Activated CD4-positive, alpha-beta T cell treated with anti-CD3 and anti-CD28 coated beads, Interleukin-2, amount 10 ng/mL, durations not matched to agents 24 days and 14 days (primary cell): ENCODE measurements at regions not wholly inside any gene's neighbourhood (a gene's known extent, or its start where the extent isn't known, plus 50 kb on each side); places are given as distances from the start of the nearest gene placed in this dataset.

Source experiments
- DNase-seq: peaks from one replicate; pipeline ENCODE4 v3.0.0; 2022
- H3K27ac Mint-ChIP-seq: one replicate; pipeline ENCODE4 v1.8.0; 2022; ENCODE audit warnings: mild to moderate bottlenecking, mixed read lengths
- H3K27me3 Mint-ChIP-seq: one replicate; pipeline ENCODE4 v1.8.0; 2022; ENCODE audit warnings: mixed read lengths
- H3K36me3 Mint-ChIP-seq: one replicate; pipeline ENCODE4 v1.8.0; 2022; ENCODE audit warnings: low read depth, mild to moderate bottlenecking, mixed read lengths
- H3K4me1 Mint-ChIP-seq: one replicate; pipeline ENCODE4 v1.8.0; 2021; ENCODE audit warnings: mixed read lengths
- H3K4me3 Mint-ChIP-seq: one replicate; pipeline ENCODE4 v1.8.0; 2022; ENCODE audit warnings: mild to moderate bottlenecking, moderate library complexity, mixed read lengths
- H3K9me3 Mint-ChIP-seq: one replicate; pipeline ENCODE4 v1.8.0; 2021; ENCODE audit warnings: mixed read lengths
- intact Hi-C: fragments of 100-400 bp; cut with micrococcal nuclease; formaldehyde crosslinking; loops from one replicate; pipeline ENCODE4 v1.15.1; 2023

DNA sequence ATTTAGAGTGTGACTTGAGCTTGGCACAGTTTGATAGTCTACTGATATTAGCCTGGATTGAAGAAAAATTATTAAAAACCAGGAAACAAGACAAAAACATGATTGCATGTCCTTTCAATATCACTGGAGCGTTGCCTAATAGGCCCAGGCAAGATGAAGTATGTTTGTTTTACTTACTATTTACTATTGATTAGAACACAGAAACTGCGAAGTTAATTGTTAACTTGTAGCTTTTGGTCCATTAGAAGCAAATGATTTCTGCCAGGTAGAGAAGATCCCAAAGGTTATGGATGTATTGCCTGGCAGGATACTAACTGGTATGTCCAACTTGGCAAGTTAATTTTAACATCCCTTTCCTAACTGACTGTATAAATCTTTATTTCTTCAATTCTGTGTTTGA is 268.9 kb downstream of the ETNK1 start:
- H3K27ac Mint-ChIP-seq = no peak overlapping the region

DNA sequence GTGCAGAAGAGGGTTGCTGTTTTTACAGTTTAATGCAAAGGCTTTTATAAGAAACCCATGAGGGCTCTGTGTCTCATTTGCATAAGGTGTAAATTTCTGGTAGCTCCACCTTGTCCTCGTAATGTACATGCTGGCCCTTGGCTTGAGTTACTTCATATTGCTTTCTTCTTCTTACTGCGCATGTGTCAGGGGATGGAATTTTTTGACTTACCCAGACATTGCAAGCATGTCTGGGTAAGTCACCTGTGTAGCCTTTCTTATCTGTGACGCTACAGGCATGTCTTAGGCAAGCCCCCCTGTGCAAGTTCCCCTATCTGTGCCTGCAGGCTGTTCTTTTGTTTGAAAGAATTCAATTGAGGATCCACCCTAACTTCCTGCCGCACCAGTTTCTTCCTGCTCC is 274.2 kb downstream of the ETNK1 start:
- H3K4me3 Mint-ChIP-seq = no peak overlapping the region
- no peak for DNase-seq
- H3K36me3 Mint-ChIP-seq = no peaks in the 10 kb centered on the region
- no peaks in the 10 kb centered on the region for H3K4me1 Mint-ChIP-seq
- intact Hi-C loops = no loop called here
- H3K27me3 Mint-ChIP-seq = no peaks in the 10 kb centered on the region
- H3K9me3 Mint-ChIP-seq = no peaks in the 10 kb centered on the region
- no peak overlapping the region for H3K27ac Mint-ChIP-seq

More for the DNA sequence above, 268.9 kb downstream of the ETNK1 start:
- H3K36me3 Mint-ChIP-seq = no peaks in the 10 kb centered on the region
- intact Hi-C loops = no loop called here
- no peaks in the 10 kb centered on the region for H3K27me3 Mint-ChIP-seq
- H3K4me1 Mint-ChIP-seq = no peaks in the 10 kb centered on the region
- no peaks in the 10 kb centered on the region for H3K9me3 Mint-ChIP-seq
- no peak for DNase-seq
- no peak overlapping the region for H3K4me3 Mint-ChIP-seq

DNA sequence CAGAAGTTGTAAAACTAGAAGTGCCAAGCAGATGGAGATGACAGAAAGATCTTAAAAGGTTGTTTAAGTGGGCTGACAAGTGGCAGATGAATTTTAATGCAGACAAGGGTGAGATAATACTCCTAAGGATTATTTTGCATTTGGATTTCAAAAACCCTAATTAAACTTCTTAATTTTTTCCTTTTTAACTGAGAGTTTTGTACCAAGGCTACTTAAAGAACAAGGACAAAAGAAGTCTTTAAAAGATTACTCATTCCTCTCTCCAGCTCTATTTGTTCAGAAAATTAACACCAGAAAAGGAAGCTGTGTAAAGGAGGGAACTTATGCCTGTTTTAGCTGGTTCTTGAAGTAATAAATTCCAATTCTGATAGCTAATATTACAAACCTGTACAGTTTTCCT is 275.4 kb downstream of the ETNK1 start:
- Mint-ChIP-seq H3K27ac (no peak overlapping the region), H3K36me3 (no peaks in the 10 kb centered on the region), H3K4me1 (no peaks in the 10 kb centered on the region), H3K9me3 (no peaks in the 10 kb centered on the region), H3K27me3 (no peaks in the 10 kb centered on the region), H3K4me3 (no peak overlapping the region)
- intact Hi-C loops = no loop called here
- DNase-seq = no peak

DNA sequence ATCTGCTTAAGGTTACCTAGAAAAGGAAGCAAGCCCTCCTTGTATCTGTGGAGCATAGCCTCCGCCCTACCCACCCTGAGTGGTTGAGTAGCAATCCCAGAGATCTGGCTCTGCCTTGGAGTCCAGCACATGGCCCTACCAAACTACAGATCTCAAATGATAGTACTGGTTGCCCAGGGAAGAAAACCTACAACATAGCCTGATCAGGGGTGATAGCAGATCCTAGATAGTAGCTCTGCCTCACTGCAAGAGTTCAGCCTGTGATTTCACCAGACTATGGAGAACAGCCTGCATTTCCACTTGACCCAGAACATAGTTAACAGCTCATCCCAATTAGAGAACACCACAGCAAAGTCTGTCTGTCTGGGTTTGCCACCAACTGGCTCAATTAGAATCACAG is 279.5 kb downstream of the ETNK1 start:
- no peaks in the 10 kb centered on the region for H3K9me3 Mint-ChIP-seq
- no peaks in the 10 kb centered on the region for H3K4me1 Mint-ChIP-seq
- DNase-seq = no peak
- no peak overlapping the region for H3K27ac Mint-ChIP-seq
- H3K36me3 Mint-ChIP-seq = no peaks in the 10 kb centered on the region
- no peak overlapping the region for H3K4me3 Mint-ChIP-seq
- intact Hi-C loops = no loop called here
- H3K27me3 Mint-ChIP-seq = no peaks in the 10 kb centered on the region

DNA sequence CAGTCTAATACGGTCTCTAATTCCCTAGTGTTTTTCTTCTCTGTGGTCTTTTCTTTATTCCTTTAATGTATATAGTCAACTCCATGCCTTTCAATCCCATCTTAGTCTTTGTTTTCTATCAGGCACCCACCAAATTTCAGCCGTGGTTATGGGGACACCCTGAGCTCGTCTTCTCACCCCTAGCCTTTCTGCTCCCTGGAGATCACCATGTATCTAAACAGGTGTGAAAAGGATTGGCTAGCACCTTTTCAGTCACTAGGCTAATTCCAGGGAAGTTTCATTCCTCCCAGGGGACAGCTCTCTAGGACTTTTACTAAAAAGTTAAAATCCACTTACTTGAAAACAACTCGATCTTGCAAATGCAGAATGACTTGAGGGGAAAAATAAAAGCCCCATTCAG is 291.3 kb downstream of the ETNK1 start:
- H3K4me1 Mint-ChIP-seq = no peaks in the 10 kb centered on the region
- intact Hi-C loops = no loop called here
- DNase-seq = no peak
- no peak overlapping the region for H3K4me3 Mint-ChIP-seq
- H3K36me3 Mint-ChIP-seq = no peaks in the 10 kb centered on the region
- no peaks in the 10 kb centered on the region for H3K27me3 Mint-ChIP-seq
- no peak overlapping the region for H3K27ac Mint-ChIP-seq
- H3K9me3 Mint-ChIP-seq = no peaks in the 10 kb centered on the region

DNA sequence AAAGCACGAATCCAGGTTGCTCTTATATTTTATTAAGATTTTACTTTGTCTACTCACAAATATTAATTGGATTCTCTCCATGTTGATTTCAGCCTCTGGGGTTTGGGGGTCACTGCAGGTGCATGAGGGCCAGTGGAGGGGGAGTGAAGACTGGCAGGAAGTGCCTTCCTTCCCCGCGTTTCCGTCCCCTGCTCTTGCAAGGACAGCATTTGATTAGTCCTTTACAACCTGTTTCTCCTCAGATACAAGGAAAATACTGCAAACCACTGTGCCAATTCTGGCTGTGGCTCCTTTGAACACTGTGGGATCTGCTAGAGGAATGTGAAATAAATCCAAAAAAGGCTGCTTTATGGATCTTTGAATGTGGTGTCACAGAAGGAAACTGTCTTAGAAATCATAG is 291.8 kb downstream of the ETNK1 start:
- Mint-ChIP-seq H3K27ac (no peak overlapping the region), H3K9me3 (no peaks in the 10 kb centered on the region), H3K27me3 (no peaks in the 10 kb centered on the region), H3K36me3 (no peaks in the 10 kb centered on the region), H3K4me3 (no peak overlapping the region), H3K4me1 (no peaks in the 10 kb centered on the region)
- intact Hi-C loops = no loop called here
- no peak for DNase-seq

DNA sequence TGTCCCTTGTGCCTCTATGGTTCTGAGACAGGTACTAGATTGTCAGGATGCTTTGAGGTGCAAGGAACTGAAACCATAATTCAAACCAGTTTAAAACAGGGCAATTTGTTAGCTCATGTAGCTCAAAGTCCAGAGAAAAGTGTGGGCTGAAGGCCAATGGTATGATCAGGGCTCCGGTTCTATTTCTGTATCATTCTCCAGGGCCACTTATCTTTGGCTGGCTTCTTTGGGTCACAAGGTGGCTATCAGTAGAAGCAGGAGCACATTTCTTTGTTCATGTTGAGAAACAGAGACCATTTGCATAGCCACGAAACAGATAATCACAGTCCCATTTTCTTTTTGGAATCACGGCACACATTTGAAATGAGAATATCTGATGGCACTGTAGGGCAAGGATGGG is 294.9 kb downstream of the ETNK1 start:
- Mint-ChIP-seq H3K27ac (no peak overlapping the region), H3K9me3 (no peaks in the 10 kb centered on the region), H3K4me3 (no peak overlapping the region), H3K27me3 (no peaks in the 10 kb centered on the region), H3K36me3 (no peaks in the 10 kb centered on the region), H3K4me1 (no peaks in the 10 kb centered on the region)
- intact Hi-C loops = no loop called here
- no peak for DNase-seq

DNA sequence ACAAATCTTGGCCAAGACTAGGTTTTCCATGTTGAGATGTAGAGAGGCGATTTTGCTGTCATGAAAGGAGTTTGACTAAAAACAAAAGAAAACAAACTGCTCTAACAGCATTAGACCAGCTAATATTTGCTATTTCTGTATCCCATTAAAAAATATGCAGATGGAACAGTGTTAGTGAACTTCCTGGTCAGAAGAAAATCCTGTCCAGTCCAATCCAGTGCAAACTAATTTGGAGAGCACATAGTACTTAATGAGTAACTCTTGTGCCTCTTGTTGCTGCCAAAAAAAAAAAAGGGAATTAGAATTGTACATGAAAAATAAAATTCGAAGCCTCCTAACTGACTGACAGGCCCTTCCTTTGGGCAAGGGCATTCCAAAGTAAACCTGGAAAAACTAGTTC is 298.8 kb downstream of the ETNK1 start:
- Mint-ChIP-seq H3K4me1 (no peaks in the 10 kb centered on the region), H3K27ac (no peak overlapping the region), H3K4me3 (no peak overlapping the region), H3K27me3 (no peaks in the 10 kb centered on the region), H3K9me3 (no peaks in the 10 kb centered on the region), H3K36me3 (no peaks in the 10 kb centered on the region)
- no peak for DNase-seq
- intact Hi-C loops = no loop called here

DNA sequence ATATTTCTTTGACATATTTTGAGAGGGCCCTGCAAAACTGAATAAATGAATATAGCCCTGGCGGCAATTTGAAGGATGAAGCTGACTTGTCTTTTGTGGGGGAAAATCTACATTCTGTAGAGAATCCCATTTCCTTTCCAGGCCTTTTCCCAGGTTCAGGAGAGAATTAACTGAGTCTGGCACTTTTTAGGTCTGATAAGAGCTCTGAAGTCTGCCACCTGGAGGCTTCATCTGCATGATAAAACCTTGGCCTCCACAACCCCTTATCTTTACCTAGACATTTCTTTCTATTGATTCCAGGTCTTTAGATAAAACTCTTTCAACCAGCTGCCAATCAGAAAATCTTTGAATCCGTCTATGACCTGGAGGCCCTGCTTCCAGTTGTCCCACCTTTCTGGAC is 299.4 kb downstream of the ETNK1 start:
- Mint-ChIP-seq H3K36me3 (no peaks in the 10 kb centered on the region), H3K27ac (no peak overlapping the region), H3K4me3 (no peak overlapping the region), H3K9me3 (no peaks in the 10 kb centered on the region), H3K4me1 (no peaks in the 10 kb centered on the region), H3K27me3 (no peaks in the 10 kb centered on the region)
- intact Hi-C loops = no loop called here
- DNase-seq = no peak

DNA sequence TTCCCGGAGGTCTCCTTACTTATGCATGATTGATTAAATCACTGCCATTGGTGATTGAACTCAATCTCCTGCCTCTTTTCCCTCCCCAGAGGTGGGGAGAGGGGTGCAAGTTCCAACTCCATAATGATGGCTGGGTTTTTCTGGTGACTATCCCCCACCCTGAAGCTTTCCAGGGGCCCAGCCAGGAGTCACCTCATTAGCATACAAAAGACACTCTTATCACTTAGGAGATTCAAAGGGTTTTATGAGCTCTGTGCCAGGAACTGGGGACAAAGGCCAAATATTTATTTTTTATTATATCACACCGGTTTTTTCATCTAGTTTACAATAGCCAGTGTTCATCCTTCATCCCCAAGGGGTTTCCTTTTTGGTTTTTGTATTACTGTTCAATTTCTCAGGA is 300.7 kb downstream of the ETNK1 start:
- no peaks in the 10 kb centered on the region for H3K36me3 Mint-ChIP-seq
- no peaks in the 10 kb centered on the region for H3K4me1 Mint-ChIP-seq
- H3K27me3 Mint-ChIP-seq = no peaks in the 10 kb centered on the region
- no peaks in the 10 kb centered on the region for H3K9me3 Mint-ChIP-seq
- H3K4me3 Mint-ChIP-seq = no peak overlapping the region
- no peak for DNase-seq
- H3K27ac Mint-ChIP-seq = no peak overlapping the region
- intact Hi-C loops = no loop called here

DNA sequence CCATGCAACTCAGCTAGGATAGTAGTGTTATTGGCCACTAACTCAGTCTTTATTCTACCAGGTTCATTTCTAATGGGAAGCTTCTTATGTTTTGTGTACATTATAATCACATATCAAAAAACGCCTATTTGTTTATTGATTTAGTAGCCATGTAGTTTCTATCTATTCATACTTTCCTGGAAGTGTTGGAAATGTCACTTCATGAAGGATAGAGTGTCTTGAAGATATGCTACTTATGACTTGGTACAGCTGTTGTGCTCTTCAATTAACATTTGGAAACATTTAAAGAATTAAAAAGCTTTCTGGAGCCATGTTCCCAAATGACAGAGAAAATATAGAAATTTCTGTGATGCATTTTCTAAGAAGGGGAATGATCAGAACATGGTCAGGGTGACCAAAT is 307.5 kb downstream of the ETNK1 start:
- Mint-ChIP-seq H3K4me3 (no peak overlapping the region), H3K9me3 (no peaks in the 10 kb centered on the region), H3K27me3 (no peaks in the 10 kb centered on the region), H3K4me1 (no peaks in the 10 kb centered on the region), H3K27ac (no peak overlapping the region), H3K36me3 (no peaks in the 10 kb centered on the region)
- intact Hi-C loops = no loop called here
- no peak for DNase-seq

DNA sequence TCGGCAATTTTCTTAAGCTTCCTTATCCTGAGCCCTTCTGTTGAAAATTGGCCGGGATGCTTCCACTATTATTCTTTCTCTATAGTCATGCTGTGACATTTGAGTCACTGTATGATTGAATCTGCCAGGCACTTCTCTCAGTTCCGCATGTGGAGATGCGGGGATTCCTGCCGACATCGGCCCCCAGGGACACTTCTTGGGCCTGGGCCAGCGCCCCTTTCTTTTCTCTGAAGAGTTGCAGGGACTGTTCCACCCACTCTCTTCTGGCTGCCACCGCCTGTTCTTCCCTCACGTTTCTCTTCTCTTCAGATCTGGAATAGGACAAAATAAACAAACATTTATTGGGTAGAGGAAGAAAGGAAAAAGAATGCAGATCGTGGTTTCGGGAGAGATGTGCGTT is 310.1 kb downstream of the ETNK1 start:
- no peak overlapping the region for H3K27ac Mint-ChIP-seq
- H3K9me3 Mint-ChIP-seq = no peaks in the 10 kb centered on the region
- H3K27me3 Mint-ChIP-seq = no peaks in the 10 kb centered on the region
- H3K4me3 Mint-ChIP-seq = no peak overlapping the region
- no peaks in the 10 kb centered on the region for H3K36me3 Mint-ChIP-seq
- H3K4me1 Mint-ChIP-seq = no peaks in the 10 kb centered on the region
- no peak for DNase-seq
- intact Hi-C loops = no loop called here

DNA sequence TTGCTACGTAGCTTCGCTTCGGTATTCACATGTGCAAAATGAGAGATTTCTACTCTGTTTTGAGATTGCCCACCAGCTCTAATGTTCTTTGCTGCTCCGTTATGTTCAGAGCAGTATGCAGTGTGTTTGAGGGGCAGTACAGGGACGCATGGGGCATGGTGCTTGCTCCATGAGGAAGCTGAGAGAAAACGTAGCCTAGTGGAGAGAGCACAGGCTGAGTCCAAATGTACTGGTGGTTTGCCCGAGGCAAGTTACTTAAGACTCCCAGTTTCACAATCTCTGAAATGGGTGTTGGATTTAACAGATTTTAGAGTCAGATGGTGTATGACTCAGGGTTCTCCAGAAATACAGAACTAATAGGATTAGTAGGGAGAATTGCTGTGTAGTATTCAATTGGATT is 310.5 kb downstream of the ETNK1 start:
- no peaks in the 10 kb centered on the region for H3K36me3 Mint-ChIP-seq
- H3K4me1 Mint-ChIP-seq = no peaks in the 10 kb centered on the region
- H3K27ac Mint-ChIP-seq = no peak overlapping the region
- no peak for DNase-seq
- H3K9me3 Mint-ChIP-seq = no peaks in the 10 kb centered on the region
- H3K27me3 Mint-ChIP-seq = no peaks in the 10 kb centered on the region
- H3K4me3 Mint-ChIP-seq = no peak overlapping the region
- intact Hi-C loops = no loop called here

DNA sequence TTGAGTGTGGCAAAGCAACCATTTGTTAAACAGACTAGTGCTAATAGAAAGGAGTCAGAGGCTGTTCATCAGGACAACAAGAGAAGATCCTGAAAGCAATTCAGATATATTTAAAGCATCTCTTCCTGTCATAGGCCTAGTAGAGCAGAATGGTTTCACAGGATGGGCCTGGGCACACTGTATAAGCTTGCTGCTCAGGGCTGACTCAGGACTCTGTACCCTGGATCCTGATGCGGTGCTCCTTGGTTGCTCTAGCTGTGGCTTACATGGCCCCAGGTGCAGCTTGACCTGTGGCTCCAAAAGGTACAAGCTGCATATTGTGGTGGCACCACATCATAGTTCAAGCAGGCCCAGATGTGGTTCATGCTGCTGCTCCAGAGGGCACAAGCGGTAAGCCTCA is 313.4 kb downstream of the ETNK1 start:
- Mint-ChIP-seq H3K27me3 (no peaks in the 10 kb centered on the region), H3K4me1 (no peaks in the 10 kb centered on the region), H3K4me3 (no peak overlapping the region), H3K36me3 (no peaks in the 10 kb centered on the region), H3K27ac (no peak overlapping the region), H3K9me3 (peaks cover 4% of the 10 kb centered on the region)
- peak; percentile 8 for DNase-seq
- intact Hi-C loops = no loop called here

DNA sequence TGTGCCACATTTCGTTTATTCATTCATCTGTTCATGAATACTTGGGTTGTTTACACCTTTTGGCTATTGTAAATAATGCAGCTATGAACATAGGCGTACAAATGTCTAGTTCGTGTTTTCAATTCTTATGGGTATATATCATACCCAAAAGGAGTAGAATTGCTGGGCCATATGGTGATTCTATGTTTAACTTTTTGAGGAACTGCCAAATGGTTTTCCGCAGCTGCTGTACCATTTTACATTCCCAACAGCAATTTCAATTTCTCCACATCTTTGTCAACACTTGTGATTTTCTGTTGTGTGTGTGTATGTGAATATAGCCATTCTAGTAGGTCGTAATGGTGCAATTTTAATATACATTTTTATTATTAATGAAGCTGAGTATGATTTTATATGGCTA is 326.2 kb downstream of the ETNK1 start:
- Mint-ChIP-seq H3K4me3 (no peak overlapping the region), H3K27ac (no peak overlapping the region), H3K4me1 (no peaks in the 10 kb centered on the region), H3K9me3 (no peaks in the 10 kb centered on the region), H3K27me3 (no peaks in the 10 kb centered on the region), H3K36me3 (no peaks in the 10 kb centered on the region)
- intact Hi-C loops = no loop called here
- no peak for DNase-seq

DNA sequence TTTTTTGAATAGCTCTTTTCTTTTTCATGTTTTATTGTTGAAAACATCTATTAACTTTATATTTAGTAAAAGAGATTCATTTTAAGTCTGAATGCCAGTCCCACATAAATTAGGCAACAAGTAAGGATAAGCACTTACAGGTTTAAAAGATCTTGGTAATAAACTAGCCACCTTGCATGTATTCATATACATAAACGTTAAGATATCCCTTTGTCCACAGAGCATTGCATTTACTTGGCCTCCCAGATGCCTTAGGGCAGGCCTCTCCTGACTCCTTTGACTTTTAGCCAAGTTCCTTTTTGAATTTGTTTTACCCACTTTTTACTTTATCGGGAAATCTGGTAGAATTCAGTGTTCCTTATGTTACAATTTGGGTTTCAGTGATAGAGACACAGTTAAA is 331.7 kb downstream of the ETNK1 start:
- no peak overlapping the region for H3K27ac Mint-ChIP-seq
- H3K36me3 Mint-ChIP-seq = no peaks in the 10 kb centered on the region
- intact Hi-C loops = no loop called here
- no peaks in the 10 kb centered on the region for H3K27me3 Mint-ChIP-seq
- no peak for DNase-seq
- H3K4me1 Mint-ChIP-seq = no peaks in the 10 kb centered on the region
- no peaks in the 10 kb centered on the region for H3K9me3 Mint-ChIP-seq
- H3K4me3 Mint-ChIP-seq = no peak overlapping the region
